H1 (cell line): ENCODE measurements at regions not wholly inside any gene's neighbourhood (a gene's known extent, or its start where the extent isn't known, plus 50 kb on each side); places are given as distances from the start of the nearest gene placed in this dataset.

Source experiments
- CTCF ChIA-PET: fragments of 300-600 bp; sonication (Branson Sonifier 250); formaldehyde crosslinking; loops from one replicate; lab custom pipeline; 2021; ENCODE audit not compliant: partially characterized antibody; lab: Charles Lee
- POLR2A ChIA-PET: fragments of 300-600 bp; sonication (Branson Sonifier 250); formaldehyde crosslinking; loops from one replicate; lab custom pipeline; 2021; ENCODE audit warnings: inconsistent platforms; ENCODE audit not compliant: partially characterized antibody; lab: Charles Lee
- DNase-seq, 2 experiments: peaks; one replicate each; pipeline versions ENCODE4 v3.0.0 to v3.0.0-alpha.2; 2010 to 2022; ENCODE audit warnings: low spot score in 2 of 2, low read depth in 1 of 2, mixed read lengths in 1 of 2
- FAIRE-seq: peaks from 2 replicates; lab custom pipeline; 2011; peaks lifted over from hg19 to GRCh38; lab: Jason Lieb, UNC
- H2AFZ ChIP-seq: 2 replicates; pipeline ENCODE4 v1.8.1; 2012; ENCODE audit warnings: low read length, inconsistent platforms
- H2AK5ac ChIP-seq: 2 replicates; pipeline ENCODE4 v1.6.1; 2013; ENCODE audit warnings: low read depth, low read length
- H2BK120ac ChIP-seq: replicated peaks from 2 replicates; pipeline ENCODE3; 2013; ENCODE audit warnings: low read depth, low read length, inconsistent platforms
- H2BK12ac ChIP-seq: 2 replicates; pipeline ENCODE4 v1.6.1; 2013; ENCODE audit warnings: low read depth, low read length
- H2BK15ac ChIP-seq: 2 replicates; pipeline ENCODE4 v1.6.1; 2013; ENCODE audit warnings: low read length
- H2BK20ac ChIP-seq: 2 replicates; pipeline ENCODE4 v1.6.1; 2013; ENCODE audit warnings: low read length
- H2BK5ac ChIP-seq: 2 replicates; pipeline ENCODE4 v1.6.1; 2013; ENCODE audit warnings: low read depth, low read length
- H3K14ac ChIP-seq: 2 replicates; pipeline ENCODE4 v1.6.1; 2013; ENCODE audit warnings: inconsistent platforms; ENCODE audit not compliant: insufficient read length
- H3K18ac ChIP-seq: 2 replicates; pipeline ENCODE4 v1.6.1; 2013; ENCODE audit warnings: low read length; ENCODE audit errors: extremely low read depth
- H3K23ac ChIP-seq: 2 replicates; pipeline ENCODE4 v1.6.1; 2013; ENCODE audit warnings: inconsistent platforms; ENCODE audit not compliant: insufficient read length
- H3K23me2 ChIP-seq: 2 replicates; pipeline ENCODE4 v1.6.1; 2013; ENCODE audit warnings: low read depth, low read length
- H3K27ac ChIP-seq: 2 replicates; pipeline ENCODE4 v1.6.1; 2011; ENCODE audit warnings: low read depth, low read length, inconsistent platforms
- H3K27me3 ChIP-seq, 4 experiments: replicated peaks in 1 of 4; 1 replicate in 1 of 4; 2 replicates in 3 of 4; pipeline versions ENCODE4 v1.6.1 to v1.8.1; 2011 to 2013; ENCODE audit warnings: low read length in 3 of 4, mild to moderate bottlenecking in 3 of 4, inconsistent platforms in 2 of 4, mixed read lengths in 2 of 4, moderate library complexity in 1 of 4; ENCODE audit not compliant: control insufficient read depth in 3 of 4, insufficient read depth in 3 of 4; ENCODE audit errors: extremely low read depth in 1 of 4
- H3K36me3 ChIP-seq, 4 experiments: 2 replicates each; pipeline versions ENCODE4 v1.6.1 to v1.8.1; 2011 to 2013; ENCODE audit warnings: mild to moderate bottlenecking in 4 of 4, low read length in 3 of 4, moderate library complexity in 2 of 4, control low read depth in 1 of 4, inconsistent platforms in 1 of 4; ENCODE audit not compliant: insufficient read depth in 4 of 4, control insufficient read depth in 2 of 4
- H3K4ac ChIP-seq: replicated peaks from 2 replicates; pipeline ENCODE3; 2013; ENCODE audit warnings: low read length, low read depth, mixed read lengths, inconsistent platforms; ENCODE audit not compliant: insufficient read length
- H3K4me1 ChIP-seq, 4 experiments: replicated peaks in 1 of 4; 1 replicate in 1 of 4; 2 replicates in 3 of 4; pipeline versions ENCODE4 v1.6.1 to v1.8.1; 2011 to 2013; ENCODE audit warnings: low read length in 3 of 4, inconsistent platforms in 2 of 4, mixed read lengths in 1 of 4; ENCODE audit not compliant: insufficient read depth in 4 of 4, control insufficient read depth in 3 of 4
- H3K4me2 ChIP-seq, 2 experiments: 2 replicates each; pipeline versions ENCODE4 v1.6.1 to v1.8.1; 2011 to 2013; ENCODE audit warnings: low read depth in 2 of 2, low read length in 2 of 2, control low read depth in 1 of 2, inconsistent platforms in 1 of 2, mild to moderate bottlenecking in 1 of 2; ENCODE audit not compliant: insufficient read depth in 1 of 2
- H3K4me3 ChIP-seq, 4 experiments: fragments of 200-600, 300-600 bp in 1 of 4; sonication (generic), shearing (Covaris generic), sonication (Bioruptor Twin) in 1 of 4; 2 replicates each; pipeline versions ENCODE4 v1.5.1 to v1.8.1; 2011 to 2016; ENCODE audit warnings: low read length in 4 of 4, low read depth in 3 of 4, control low read depth in 2 of 4, inconsistent platforms in 2 of 4, mild to moderate bottlenecking in 2 of 4, mixed read lengths in 1 of 4, moderate library complexity in 1 of 4; ENCODE audit not compliant: insufficient read depth in 2 of 4; ENCODE audit errors: extremely low read depth in 1 of 4
- H3K56ac ChIP-seq: replicated peaks from 2 replicates; pipeline ENCODE3; 2013; ENCODE audit warnings: low read depth, mild to moderate bottlenecking, mixed read lengths, low read length, inconsistent platforms; ENCODE audit not compliant: insufficient read length
- H3K79me1 ChIP-seq: 2 replicates; pipeline ENCODE4 v1.6.1; 2013; ENCODE audit warnings: low read depth, low read length, control low read depth
- H3K79me2 ChIP-seq, 2 experiments: 2 replicates each; pipeline versions ENCODE4 v1.6.1 to v1.8.1; 2012 to 2013; ENCODE audit warnings: low read length in 2 of 2, mild to moderate bottlenecking in 2 of 2, inconsistent platforms in 1 of 2; ENCODE audit not compliant: insufficient read depth in 2 of 2, control insufficient read depth in 1 of 2
- H3K9ac ChIP-seq, 4 experiments: replicated peaks in 1 of 4; 1 replicate in 1 of 4; 2 replicates in 3 of 4; pipeline versions ENCODE4 v1.6.1 to v1.8.1; 2011 to 2013; ENCODE audit warnings: low read depth in 3 of 4, low read length in 3 of 4, control low read depth in 2 of 4, mild to moderate bottlenecking in 2 of 4, moderate library complexity in 2 of 4, inconsistent platforms in 1 of 4; ENCODE audit errors: extremely low read depth in 1 of 4
- H3K9me3 ChIP-seq, 2 experiments: 2 replicates each; pipeline versions ENCODE4 v1.6.1 to v1.8.1; 2012 to 2013; ENCODE audit warnings: mild to moderate bottlenecking in 2 of 2, moderate library complexity in 2 of 2, control low read depth in 1 of 2, inconsistent platforms in 1 of 2, low read depth in 1 of 2, low read length in 1 of 2, mixed read lengths in 1 of 2; ENCODE audit not compliant: insufficient read depth in 2 of 2
- H4K20me1 ChIP-seq, 2 experiments: replicated peaks in 1 of 2; 2 replicates each; pipeline versions ENCODE3 to v1.8.1; 2011 to 2013; ENCODE audit warnings: inconsistent platforms in 2 of 2, low read length in 2 of 2, mild to moderate bottlenecking in 1 of 2; ENCODE audit not compliant: insufficient read depth in 2 of 2, control insufficient read depth in 1 of 2
- H4K5ac ChIP-seq: 2 replicates; pipeline ENCODE4 v1.6.1; 2013; ENCODE audit warnings: low read length, low read depth, mixed read lengths, inconsistent platforms; ENCODE audit not compliant: insufficient read length
- H4K8ac ChIP-seq: 2 replicates; pipeline ENCODE4 v1.8.0; 2013; ENCODE audit warnings: mild to moderate bottlenecking, moderate library complexity, low read length, inconsistent platforms; ENCODE audit not compliant: insufficient read depth; ENCODE audit errors: extremely low read depth
- H4K91ac ChIP-seq: replicated peaks from 2 replicates; pipeline ENCODE3; 2013; ENCODE audit warnings: low read length, mixed read lengths, inconsistent platforms; ENCODE audit not compliant: insufficient read length
- CEBPB ChIP-seq: IDR thresholded peaks from 2 replicates; pipeline ENCODE4 v1.6.1; 2012; ENCODE audit warnings: low read depth, low read length
- FOSL1 ChIP-seq: IDR thresholded peaks from 2 replicates; pipeline ENCODE4 v1.6.1; 2011; ENCODE audit warnings: mild to moderate bottlenecking, low read depth, low read length, moderate library complexity; ENCODE audit not compliant: insufficient read depth
- NRF1 ChIP-seq: IDR thresholded peaks from 2 replicates; pipeline ENCODE4 v1.6.1; 2011; ENCODE audit warnings: mild to moderate bottlenecking, low read depth, low read length, improper control_type of control experiment
- RFX5 ChIP-seq: IDR thresholded peaks from 2 replicates; pipeline ENCODE4 v1.6.1; 2011; ENCODE audit warnings: low read depth, low read length, improper control_type of control experiment, borderline replicate concordance
- SIRT6 ChIP-seq: IDR thresholded peaks from one replicate; pipeline ENCODE4 v1.7.1; 2012; ENCODE audit warnings: low read length, inconsistent platforms
- TAF7 ChIP-seq: optimal IDR thresholded peaks from 2 replicates; pipeline ENCODE3; 2011; ENCODE audit warnings: low read depth, mild to moderate bottlenecking, inconsistent platforms, low read length, moderate library complexity, borderline replicate concordance
- WGBS, 2 experiments: shearing (Covaris generic) in 1 of 2; methylation state at CpG; one replicate each; pipeline versions ENCODE4 v1.1.6 to v1.1.7; 2013 to 2015; ENCODE audit warnings: low lambda C conversion rate in 2 of 2, mixed read lengths in 2 of 2, inconsistent platforms in 1 of 2, low coverage in 1 of 2, missing lambda C conversion rate in 1 of 2; ENCODE audit not compliant: insufficient replicate concordance in 2 of 2, insufficient coverage in 1 of 2, insufficient read length in 1 of 2; ENCODE audit errors: extremely low coverage in 1 of 2, missing lambda C conversion rate in 1 of 2; 5-methylcytosine and 5-hydroxymethylcytosine counted together

DNA sequence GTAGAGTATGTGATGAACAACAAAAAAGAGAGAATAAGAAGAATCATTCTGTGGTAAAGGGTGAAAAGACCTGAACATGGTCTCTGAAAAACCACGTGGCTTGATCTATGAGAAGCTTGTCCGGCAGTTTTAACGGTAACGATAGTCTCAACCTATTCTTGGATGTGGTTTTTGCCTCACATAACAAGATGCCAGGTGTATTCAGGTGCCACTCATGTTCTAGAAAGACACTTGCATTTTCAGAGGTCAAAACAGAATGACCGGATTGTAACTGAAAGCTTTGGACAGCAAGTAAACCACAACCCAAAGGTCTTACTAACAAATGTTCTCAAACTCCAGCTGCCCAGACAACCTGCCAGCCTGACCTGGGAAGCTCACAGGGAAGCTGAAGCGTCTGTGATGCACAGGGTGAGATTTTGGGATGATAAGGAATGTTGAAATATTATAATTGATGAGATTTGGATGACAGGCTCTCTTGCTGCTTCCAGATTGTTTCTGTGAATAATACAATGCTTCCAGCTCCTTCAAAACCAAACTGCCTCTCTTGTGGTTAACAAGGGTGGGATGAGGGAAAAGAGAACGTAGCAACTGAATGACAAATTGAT, 137.4 kb upstream of the GRB10 start:
- no peak for FAIRE-seq
- H3K4me2 ChIP-seq: no peak overlapping the region
- no peak overlapping the region for H2BK15ac ChIP-seq
- no peaks in the 10 kb centered on the region for H3K79me2 ChIP-seq
- H3K36me3 ChIP-seq: no peaks in the 10 kb centered on the region
- no peaks in the 10 kb centered on the region for H3K23me2 ChIP-seq
- H3K4me3 ChIP-seq: no peak overlapping the region
- H3K9me3 ChIP-seq: no peaks in the 10 kb centered on the region
- H3K4ac ChIP-seq: no peak overlapping the region
- DNase-seq: no peak
- H3K18ac ChIP-seq: no peak overlapping the region
- no peak overlapping the region for H3K56ac ChIP-seq
- no peaks in the 10 kb centered on the region for H3K27me3 ChIP-seq
- H3K79me1 ChIP-seq: no peaks in the 10 kb centered on the region
- H2AFZ ChIP-seq: no peak overlapping the region
- no peaks in the 10 kb centered on the region for H3K4me1 ChIP-seq
- H3K9ac ChIP-seq: no peak overlapping the region
- ChIA-PET CTCF (interaction anchor here (0.8 kb wide), 1 partner anchor 58 kb away, joined by 3 read pairs; no protein-coding TSS in a partner anchor), POLR2A (interaction anchor here (1.2 kb wide), 1 partner anchor 9 kb away, joined by 3 read pairs; no protein-coding TSS in a partner anchor)
- H3K27ac ChIP-seq: no peak overlapping the region
- no peak overlapping the region for H2BK20ac ChIP-seq
- H2AK5ac ChIP-seq: no peak overlapping the region
- no peak overlapping the region for H4K91ac ChIP-seq
- no peaks in the 10 kb centered on the region for H4K20me1 ChIP-seq
- WGBS, 2 experiments: 85% methylated on average over 7 of the region's 7 CpGs; no CpG with 5 or more reads in 1 of the 2 experiments
- no peak overlapping the region for H3K14ac ChIP-seq
- no peak overlapping the region for H2BK5ac ChIP-seq
- TF ChIP-seq CEBPB (no peak), FOSL1 (no peak), TAF7 (no peak), RFX5 (no peak), SIRT6 (no peak), NRF1 (no peak)
- H4K5ac ChIP-seq: no peak overlapping the region
- H2BK120ac ChIP-seq: no peak overlapping the region
- H2BK12ac ChIP-seq: no peak overlapping the region
- no peak overlapping the region for H4K8ac ChIP-seq
- H3K23ac ChIP-seq: no peak overlapping the region
